SU-DHL-6 (cell line): ENCODE measurements at regions not wholly inside any gene's neighbourhood (a gene's known extent, or its start where the extent isn't known, plus 50 kb on each side); places are given as distances from the start of the nearest gene placed in this dataset.
"Not testable (repeated sequence)": the region's sequence is repeated elsewhere in the genome, so short reads cannot be mapped to it uniquely, and the experiment has no call there.

Experiments used
- H2AFZ ChIP-seq: fragments of 200-600 bp; sonication (generic); 2 replicates; pipeline ENCODE4 v1.6.1; 2014; ENCODE audit warnings: low read depth, mild to moderate bottlenecking, moderate library complexity, mixed read lengths, antibody characterized with exemption, low read length; ENCODE audit not compliant: severe bottlenecking
- H3F3A ChIP-seq: fragments of 200-600 bp; shearing (Covaris generic); 2 replicates; pipeline ENCODE4 v1.6.0; 2016; ENCODE audit warnings: antibody characterized with exemption, mild to moderate bottlenecking; ENCODE audit not compliant: insufficient read depth
- H3K27ac ChIP-seq: fragments of 200-600 bp; sonication (generic); 2 replicates; pipeline ENCODE4 v1.5.1; 2016; ENCODE audit warnings: low read depth, mild to moderate bottlenecking, low read length, moderate library complexity, mixed read lengths
- H3K27me3 ChIP-seq: fragments of 200-600 bp; sonication (generic), shearing (Covaris generic); 2 replicates; pipeline ENCODE4 v1.6.0; 2014; ENCODE audit warnings: mild to moderate bottlenecking, low read length
- H3K36me3 ChIP-seq: fragments of 200-600 bp; sonication (generic); 2 replicates; pipeline ENCODE4 v1.6.1; 2014; ENCODE audit warnings: mild to moderate bottlenecking, low read length, mixed read lengths
- H3K4me2 ChIP-seq: fragments of 300-600, 200-600 bp; shearing (Covaris generic), sonication (generic); 2 replicates; pipeline ENCODE4 v1.6.0; 2014; ENCODE audit warnings: low read length, low read depth, mild to moderate bottlenecking; ENCODE audit not compliant: poor library complexity, severe bottlenecking
- H3K4me3 ChIP-seq: fragments of 200-600 bp; sonication (generic); 2 replicates; pipeline ENCODE4 v1.5.1; 2014; ENCODE audit warnings: antibody characterized with exemption, low read length, mild to moderate bottlenecking, mixed read lengths; ENCODE audit not compliant: insufficient read depth, poor library complexity, severe bottlenecking
- H3K79me2 ChIP-seq: fragments of 200-600 bp; sonication (generic); 2 replicates; pipeline ENCODE4 v1.6.1; 2014; ENCODE audit warnings: mild to moderate bottlenecking, low read length, moderate library complexity; ENCODE audit not compliant: insufficient read depth
- H3K9ac ChIP-seq: fragments of 200-600 bp; sonication (generic); 2 replicates; pipeline ENCODE4 v1.7.0; 2014; ENCODE audit warnings: mild to moderate bottlenecking, low read length
- H3K9me2 ChIP-seq: fragments of 200-600 bp; sonication (generic); replicated peaks from 2 replicates; pipeline ENCODE4 v1.6.1; 2014; ENCODE audit warnings: low read length; ENCODE audit not compliant: insufficient read depth
- H3K9me3 ChIP-seq: fragments of 200-600 bp; sonication (generic); 2 replicates; pipeline ENCODE4 v1.6.1; 2014; ENCODE audit warnings: low read length, mixed read lengths; ENCODE audit not compliant: insufficient read depth
- H4K20me1 ChIP-seq: fragments of 200-600 bp; sonication (generic); 2 replicates; pipeline ENCODE4 v1.6.1; 2014; ENCODE audit warnings: low read depth, mild to moderate bottlenecking, antibody characterized with exemption, low read length, moderate library complexity, mixed read lengths
- EZH2phosphoT487 ChIP-seq: fragments of 200-600 bp; sonication (generic), shearing (Covaris generic); conservative IDR thresholded peaks from 2 replicates; pipeline ENCODE4 v1.6.1; 2018; ENCODE audit warnings: mild to moderate bottlenecking, antibody characterized with exemption, low read length, moderate library complexity, mixed read lengths
- TF ChIP-seq, protein P1 (sequence below): fragments of 200-600 bp; sonication (generic); IDR thresholded peaks from one replicate; pipeline ENCODE4 v1.5.1; 2017; ENCODE audit warnings: antibody characterized with exemption, mild to moderate bottlenecking, low read length, moderate library complexity; ENCODE audit not compliant: insufficient read depth, poor library complexity, severe bottlenecking

DNA sequence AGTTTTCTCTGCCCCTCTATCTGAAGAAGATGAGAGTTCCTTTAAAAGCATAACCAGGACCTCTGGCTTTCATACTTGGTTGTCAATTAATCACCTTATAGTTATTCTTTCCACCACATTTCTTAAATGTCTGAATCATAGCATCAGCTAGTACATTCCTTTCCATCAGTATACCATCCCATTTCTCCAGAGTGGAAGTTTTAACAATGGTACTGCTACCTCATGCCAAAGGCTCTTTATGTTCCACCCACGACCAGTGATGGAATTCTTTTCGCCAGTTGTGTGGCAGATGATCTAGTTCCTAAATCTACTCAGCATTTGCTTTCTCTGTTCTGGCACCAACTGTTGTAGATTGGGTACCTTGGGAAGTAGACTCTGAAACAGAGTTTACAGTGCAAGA, 379.8 kb downstream of the ZNF674 start:
- Histone ChIP-seq H2AFZ (no peak overlapping the region), H3K79me2 (no peaks in the 10 kb centered on the region), H4K20me1 (no peaks in the 10 kb centered on the region)

DNA sequence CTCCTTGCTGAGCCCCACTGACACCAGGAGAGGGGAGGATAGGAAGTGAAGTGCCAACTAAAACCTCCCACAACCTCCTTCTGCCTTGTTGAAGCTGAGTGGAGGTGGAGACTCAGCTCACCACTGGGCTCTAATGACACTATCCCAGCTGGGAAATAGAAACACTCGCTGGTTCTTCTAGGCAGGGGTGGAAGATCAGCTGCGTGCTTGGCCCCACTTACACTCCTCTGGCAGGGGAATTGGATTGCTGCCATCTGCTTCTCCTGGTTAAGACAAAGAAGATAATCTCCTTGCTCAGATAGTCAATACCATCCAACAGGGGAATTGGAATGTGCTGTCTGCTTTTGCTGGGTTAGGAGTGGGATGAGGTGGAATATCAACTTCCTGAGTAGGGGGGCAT, 392.5 kb downstream of the ZNF674 start:
- no peak overlapping the region for H3K4me2 ChIP-seq
- H3K9ac ChIP-seq = no peak overlapping the region
- H3K9me3 ChIP-seq = no peaks in the 10 kb centered on the region
- no peaks in the 10 kb centered on the region for H3F3A ChIP-seq
- H4K20me1 ChIP-seq = no peaks in the 10 kb centered on the region
- TF ChIP-seq, protein P1, sequence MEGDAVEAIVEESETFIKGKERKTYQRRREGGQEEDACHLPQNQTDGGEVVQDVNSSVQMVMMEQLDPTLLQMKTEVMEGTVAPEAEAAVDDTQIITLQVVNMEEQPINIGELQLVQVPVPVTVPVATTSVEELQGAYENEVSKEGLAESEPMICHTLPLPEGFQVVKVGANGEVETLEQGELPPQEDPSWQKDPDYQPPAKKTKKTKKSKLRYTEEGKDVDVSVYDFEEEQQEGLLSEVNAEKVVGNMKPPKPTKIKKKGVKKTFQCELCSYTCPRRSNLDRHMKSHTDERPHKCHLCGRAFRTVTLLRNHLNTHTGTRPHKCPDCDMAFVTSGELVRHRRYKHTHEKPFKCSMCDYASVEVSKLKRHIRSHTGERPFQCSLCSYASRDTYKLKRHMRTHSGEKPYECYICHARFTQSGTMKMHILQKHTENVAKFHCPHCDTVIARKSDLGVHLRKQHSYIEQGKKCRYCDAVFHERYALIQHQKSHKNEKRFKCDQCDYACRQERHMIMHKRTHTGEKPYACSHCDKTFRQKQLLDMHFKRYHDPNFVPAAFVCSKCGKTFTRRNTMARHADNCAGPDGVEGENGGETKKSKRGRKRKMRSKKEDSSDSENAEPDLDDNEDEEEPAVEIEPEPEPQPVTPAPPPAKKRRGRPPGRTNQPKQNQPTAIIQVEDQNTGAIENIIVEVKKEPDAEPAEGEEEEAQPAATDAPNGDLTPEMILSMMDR = no peak
- TF ChIP-seq EZH2phosphoT487 = no peak
- no peaks in the 10 kb centered on the region for H3K36me3 ChIP-seq
- no peak overlapping the region for H3K27ac ChIP-seq
- H3K79me2 ChIP-seq = no peaks in the 10 kb centered on the region
- H3K9me2 ChIP-seq = no peaks in the 10 kb centered on the region
- no peaks in the 10 kb centered on the region for H3K27me3 ChIP-seq
- H3K4me3 ChIP-seq = no peak overlapping the region
- H2AFZ ChIP-seq = no peak overlapping the region

More for the DNA sequence above, 379.8 kb downstream of the ZNF674 start:
- TF ChIP-seq, protein P1 = no peak
- TF ChIP-seq EZH2phosphoT487 = no peak
- no peak overlapping the region for H3K9ac ChIP-seq
- H3K27ac ChIP-seq = no peak overlapping the region
- H3K27me3 ChIP-seq = no peaks in the 10 kb centered on the region
- H3K36me3 ChIP-seq = no peaks in the 10 kb centered on the region
- H3K4me2 ChIP-seq = no peak overlapping the region
- H3K9me2 ChIP-seq = no peaks in the 10 kb centered on the region
- no peaks in the 10 kb centered on the region for H3K9me3 ChIP-seq
- no peaks in the 10 kb centered on the region for H3F3A ChIP-seq
- H3K4me3 ChIP-seq = no peak overlapping the region

DNA sequence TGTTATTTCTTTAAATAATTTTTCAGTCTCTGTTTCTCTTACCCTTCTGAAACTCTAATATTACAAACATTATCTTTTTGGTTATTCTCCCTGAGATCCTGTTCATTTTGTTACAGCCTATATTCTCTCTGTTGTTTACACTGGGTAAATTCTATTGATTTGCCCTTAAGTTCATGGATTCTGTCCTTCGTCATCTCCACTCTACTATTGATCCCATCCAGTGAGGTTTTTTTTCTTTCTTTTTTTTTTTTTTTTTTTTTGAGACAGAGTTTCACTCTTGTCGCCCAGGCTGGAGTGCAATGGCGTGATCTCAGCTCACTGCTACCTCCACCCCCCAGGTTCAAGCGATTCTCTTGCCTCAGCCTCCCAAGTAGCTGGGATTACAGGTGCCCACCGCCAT, 393.9 kb downstream of the ZNF674 start:
- not testable (repeated sequence) for H3K4me2 ChIP-seq, H3K9me3 ChIP-seq, H3K4me3 ChIP-seq, H3K9me2 ChIP-seq, H3F3A ChIP-seq, H3K79me2 ChIP-seq, H4K20me1 ChIP-seq, H3K27me3 ChIP-seq, H2AFZ ChIP-seq, H3K36me3 ChIP-seq, H3K9ac ChIP-seq, H3K27ac ChIP-seq

DNA sequence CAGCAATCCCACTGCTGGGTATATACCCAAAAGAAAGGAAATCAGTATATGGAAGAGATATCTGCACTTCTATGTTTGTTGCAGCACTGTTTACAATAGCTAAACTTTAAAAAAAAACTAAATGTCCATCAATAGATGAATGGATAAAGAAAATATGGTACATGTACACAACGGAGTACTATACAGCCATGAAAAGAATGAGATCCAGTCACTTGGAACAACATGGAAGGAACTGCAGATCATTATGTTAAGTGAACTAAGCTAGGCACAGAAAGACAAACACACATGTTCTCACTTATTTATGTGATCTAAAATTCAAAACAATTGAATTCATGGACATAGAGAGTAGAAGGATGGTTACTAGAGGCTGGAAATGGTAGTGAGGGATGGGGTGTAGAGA, 400.7 kb downstream of the ZNF674 start:
- Histone ChIP-seq H3K27ac (no peak overlapping the region), H3K36me3 (no peaks in the 10 kb centered on the region), H3F3A (no peaks in the 10 kb centered on the region), H3K9me3 (no peaks in the 10 kb centered on the region), H3K9me2 (no peaks in the 10 kb centered on the region), H3K4me2 (no peak overlapping the region), H3K27me3 (no peaks in the 10 kb centered on the region), H3K79me2 (no peaks in the 10 kb centered on the region), H3K9ac (no peak overlapping the region), H2AFZ (no peak overlapping the region), H4K20me1 (no peaks in the 10 kb centered on the region), H3K4me3 (no peak overlapping the region)
- TF ChIP-seq, protein P1 = no peak
- TF ChIP-seq EZH2phosphoT487 = no peak
